ENCODE measurements at regions not wholly inside any gene's neighbourhood (a gene's known extent, or its start where the extent isn't known, plus 50 kb on each side); places are given as distances from the start of the nearest gene placed in this dataset.

DNA sequence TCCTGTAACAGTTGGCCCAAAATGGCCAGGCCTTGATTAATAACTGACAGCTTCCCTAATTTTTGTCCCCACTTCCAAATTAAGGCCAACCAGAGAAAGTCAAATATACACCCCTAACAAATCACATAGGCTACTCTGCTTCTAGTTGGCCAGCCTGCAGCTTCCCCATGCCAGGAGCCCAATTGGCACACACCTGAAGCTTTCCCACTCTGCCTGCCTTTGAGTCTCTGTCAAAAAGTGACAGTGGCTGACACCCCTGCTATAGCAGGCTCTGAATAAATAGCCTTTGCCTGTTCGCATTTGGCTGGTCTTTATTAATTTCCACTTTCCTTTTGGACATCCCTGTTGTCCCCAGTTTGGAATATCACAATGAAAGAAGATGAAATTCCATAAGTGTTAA lies 256.6 kb upstream of the NCKAP5 start (continued):
- TF ChIP-seq, protein P1, sequence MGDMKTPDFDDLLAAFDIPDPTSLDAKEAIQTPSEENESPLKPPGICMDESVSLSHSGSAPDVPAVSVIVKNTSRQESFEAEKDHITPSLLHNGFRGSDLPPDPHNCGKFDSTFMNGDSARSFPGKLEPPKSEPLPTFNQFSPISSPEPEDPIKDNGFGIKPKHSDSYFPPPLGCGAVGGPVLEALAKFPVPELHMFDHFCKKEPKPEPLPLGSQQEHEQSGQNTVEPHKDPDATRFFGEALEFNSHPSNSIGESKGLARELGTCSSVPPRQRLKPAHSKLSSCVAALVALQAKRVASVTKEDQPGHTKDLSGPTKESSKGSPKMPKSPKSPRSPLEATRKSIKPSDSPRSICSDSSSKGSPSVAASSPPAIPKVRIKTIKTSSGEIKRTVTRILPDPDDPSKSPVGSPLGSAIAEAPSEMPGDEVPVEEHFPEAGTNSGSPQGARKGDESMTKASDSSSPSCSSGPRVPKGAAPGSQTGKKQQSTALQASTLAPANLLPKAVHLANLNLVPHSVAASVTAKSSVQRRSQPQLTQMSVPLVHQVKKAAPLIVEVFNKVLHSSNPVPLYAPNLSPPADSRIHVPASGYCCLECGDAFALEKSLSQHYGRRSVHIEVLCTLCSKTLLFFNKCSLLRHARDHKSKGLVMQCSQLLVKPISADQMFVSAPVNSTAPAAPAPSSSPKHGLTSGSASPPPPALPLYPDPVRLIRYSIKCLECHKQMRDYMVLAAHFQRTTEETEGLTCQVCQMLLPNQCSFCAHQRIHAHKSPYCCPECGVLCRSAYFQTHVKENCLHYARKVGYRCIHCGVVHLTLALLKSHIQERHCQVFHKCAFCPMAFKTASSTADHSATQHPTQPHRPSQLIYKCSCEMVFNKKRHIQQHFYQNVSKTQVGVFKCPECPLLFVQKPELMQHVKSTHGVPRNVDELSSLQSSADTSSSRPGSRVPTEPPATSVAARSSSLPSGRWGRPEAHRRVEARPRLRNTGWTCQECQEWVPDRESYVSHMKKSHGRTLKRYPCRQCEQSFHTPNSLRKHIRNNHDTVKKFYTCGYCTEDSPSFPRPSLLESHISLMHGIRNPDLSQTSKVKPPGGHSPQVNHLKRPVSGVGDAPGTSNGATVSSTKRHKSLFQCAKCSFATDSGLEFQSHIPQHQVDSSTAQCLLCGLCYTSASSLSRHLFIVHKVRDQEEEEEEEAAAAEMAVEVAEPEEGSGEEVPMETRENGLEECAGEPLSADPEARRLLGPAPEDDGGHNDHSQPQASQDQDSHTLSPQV (IDR thresholded peaks at IDR 0.05): no peak
- TF ChIP-seq DACH1 (IDR thresholded peaks at IDR 0.05; ENCODE audit: partially characterized antibody) (no peak), ETV1 (tag; conservative IDR thresholded peaks at IDR 0.05; ENCODE audit: low read depth) (no peak), BCLAF1 (IDR thresholded peaks at IDR 0.05; ENCODE audit: borderline replicate concordance in 1 of 2, control insufficient read depth in 1 of 2, low read depth in 2 of 2, low read length in 1 of 2) (no peak), NFE2 (IDR thresholded peaks at IDR 0.05; ENCODE audit: low read depth) (no peak)
- TF ChIP-seq, protein P2, sequence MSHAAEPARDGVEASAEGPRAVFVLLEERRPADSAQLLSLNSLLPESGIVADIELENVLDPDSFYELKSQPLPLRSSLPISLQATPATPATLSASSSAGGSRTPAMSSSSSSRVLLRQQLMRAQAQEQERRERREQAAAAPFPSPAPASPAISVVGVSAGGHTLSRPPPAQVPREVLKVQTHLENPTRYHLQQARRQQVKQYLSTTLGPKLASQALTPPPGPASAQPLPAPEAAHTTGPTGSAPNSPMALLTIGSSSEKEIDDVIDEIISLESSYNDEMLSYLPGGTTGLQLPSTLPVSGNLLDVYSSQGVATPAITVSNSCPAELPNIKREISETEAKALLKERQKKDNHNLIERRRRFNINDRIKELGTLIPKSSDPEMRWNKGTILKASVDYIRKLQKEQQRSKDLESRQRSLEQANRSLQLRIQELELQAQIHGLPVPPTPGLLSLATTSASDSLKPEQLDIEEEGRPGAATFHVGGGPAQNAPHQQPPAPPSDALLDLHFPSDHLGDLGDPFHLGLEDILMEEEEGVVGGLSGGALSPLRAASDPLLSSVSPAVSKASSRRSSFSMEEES (CRISPR knock-in tag; IDR thresholded peaks at IDR 0.05): no peak
